Astrocyte of the spinal cord (primary cell): ENCODE measurements at regions not wholly inside any gene's neighbourhood (a gene's known extent, or its start where the extent isn't known, plus 50 kb on each side); places are given as distances from the start of the nearest gene placed in this dataset.

Source experiments
- DNase-seq: peaks from one replicate; pipeline ENCODE4 v3.0.0; 2011; ENCODE audit warnings: low read depth, low spot score
- H3K4me3 ChIP-seq: 2 replicates; pipeline ENCODE4 v1.5.1; 2011; ENCODE audit warnings: low read depth, mild to moderate bottlenecking, low read length, moderate library complexity
- CTCF ChIP-seq: IDR thresholded peaks from 2 replicates; pipeline ENCODE4 v1.5.1; 2012; ENCODE audit warnings: low read depth, mild to moderate bottlenecking, low read length, inconsistent platforms
- in situ Hi-C: cut with HindIII; loops from 2 replicates; pipeline ENCODE4 v1.10.0; 2017; ENCODE audit warnings: low sequenced_read_pairs

DNA sequence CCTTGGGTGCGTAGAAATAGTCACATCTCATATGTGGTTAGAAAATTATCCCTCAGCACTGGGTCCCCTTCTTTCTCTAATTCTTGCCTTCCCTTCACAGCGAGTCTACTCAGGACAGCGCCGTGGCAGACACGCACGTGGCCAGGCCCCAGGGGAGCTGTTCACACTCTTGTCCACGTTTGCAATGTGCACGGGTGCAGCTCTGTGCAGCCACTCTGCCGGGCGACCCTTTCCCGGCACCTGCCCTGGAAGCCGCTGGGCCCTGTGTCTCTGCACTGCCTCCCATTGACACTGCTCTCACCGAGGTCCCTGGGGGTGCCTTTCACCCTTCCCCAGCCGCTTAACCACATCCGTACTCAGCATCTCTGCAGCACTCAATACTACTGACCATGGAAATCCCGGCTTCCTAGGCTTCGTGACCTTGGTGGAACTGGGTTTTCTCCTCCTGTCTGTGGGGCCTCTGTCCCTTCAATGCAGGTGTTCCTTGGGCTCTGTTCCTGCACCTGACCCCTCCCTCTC is 104.9 kb downstream of the DACT2 start:
- in situ Hi-C loops: no loop called here
- no peak for TF ChIP-seq CTCF

DNA sequence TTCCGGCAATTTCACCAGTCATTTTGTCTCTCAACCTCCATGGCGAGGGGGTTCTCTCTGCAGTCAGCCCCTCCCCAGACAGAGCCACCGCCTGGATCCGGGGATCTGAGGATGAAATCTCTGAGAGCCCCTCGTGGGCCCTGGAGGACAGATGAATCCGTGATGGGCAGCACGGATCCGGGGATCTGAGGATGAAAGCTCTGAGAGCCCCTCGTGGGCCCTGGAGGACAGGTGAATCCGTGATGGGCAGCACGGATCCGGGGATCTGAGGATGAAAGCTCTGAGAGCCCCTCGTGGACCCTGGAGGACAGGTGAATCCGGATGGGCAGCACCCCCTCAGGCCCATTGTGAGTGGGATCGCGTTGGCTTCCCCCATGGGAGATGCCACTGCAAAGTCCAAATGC is 106.5 kb downstream of the DACT2 start:
- in situ Hi-C loops: no loop called here

More for the DNA sequence above, 104.9 kb downstream of the DACT2 start:
- DNase-seq: no peak
- H3K4me3 ChIP-seq: no peak overlapping the region

GRCh38 chr6:168212362-168212761 is 107.2 kb downstream of the DACT2 start:
- DNase-seq: no peak
- no peak overlapping the region for H3K4me3 ChIP-seq
- in situ Hi-C loops: no loop called here
- TF ChIP-seq CTCF: no peak

More for the DNA sequence above, 106.5 kb downstream of the DACT2 start:
- no peak overlapping the region for H3K4me3 ChIP-seq
- DNase-seq: no peak
- TF ChIP-seq CTCF: no peak

- in situ Hi-C loops: no loop called here
- no peak for DNase-seq
- TF ChIP-seq CTCF: no peak
- no peak overlapping the region for H3K4me3 ChIP-seq
These were observed 107.9 kb downstream of the DACT2 start for GRCh38 chr6:168211681-168212080.

DNA sequence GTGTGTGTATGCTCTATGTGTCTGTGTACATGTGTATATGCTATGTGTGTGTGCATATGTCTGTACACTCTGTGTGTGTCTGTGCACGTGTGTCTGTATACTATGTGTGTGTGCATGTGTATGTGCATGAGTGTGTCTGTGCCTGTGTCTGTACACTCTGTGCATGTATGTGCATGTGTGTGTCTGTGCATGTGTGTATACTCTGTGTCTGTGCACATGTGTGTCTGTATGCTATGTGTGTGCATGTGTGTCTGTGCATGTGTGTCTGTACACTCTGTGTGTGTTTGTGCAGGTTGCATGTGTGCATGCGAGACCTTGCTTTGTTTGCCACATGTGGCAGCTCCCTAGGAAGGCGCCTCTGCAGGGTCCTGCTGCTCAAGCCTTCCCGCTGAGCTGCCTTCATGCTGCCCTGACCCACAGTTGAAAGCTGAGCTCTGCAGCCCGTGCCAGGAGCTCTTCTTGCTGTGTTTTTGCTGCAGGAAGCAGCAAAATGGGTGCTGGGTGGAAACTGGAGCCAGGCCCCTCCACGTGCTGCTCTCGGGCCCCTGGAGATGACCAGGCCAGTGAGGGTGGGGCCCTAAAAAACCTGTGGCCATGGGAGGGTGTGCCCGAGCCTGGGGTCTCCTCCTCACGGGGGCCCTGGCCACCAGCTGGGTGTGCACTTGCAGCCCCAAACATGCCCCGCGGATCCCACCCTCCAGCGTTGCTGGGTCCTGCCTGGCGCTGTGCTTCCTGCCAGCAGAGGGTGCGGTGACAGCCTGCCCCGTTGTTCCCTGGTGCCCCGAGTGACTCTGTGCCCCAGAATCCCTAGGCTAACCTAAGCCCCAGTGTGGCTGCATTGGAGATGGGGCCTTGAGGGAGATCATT is 109.1 kb downstream of the DACT2 start:
- DNase-seq: no peak
- H3K4me3 ChIP-seq: no peak overlapping the region
- TF ChIP-seq CTCF: no peak
- in situ Hi-C loops: no loop called here

GRCh38 chr6:168209420-168209819 is 110.2 kb downstream of the DACT2 start:
- TF ChIP-seq CTCF: no peak
- H3K4me3 ChIP-seq: no peak overlapping the region
- in situ Hi-C loops: no loop called here
- DNase-seq: no peak
